ENCODE measurements at regions not wholly inside any gene's neighbourhood (a gene's known extent, or its start where the extent isn't known, plus 50 kb on each side); places are given as distances from the start of the nearest gene placed in this dataset.

DNA sequence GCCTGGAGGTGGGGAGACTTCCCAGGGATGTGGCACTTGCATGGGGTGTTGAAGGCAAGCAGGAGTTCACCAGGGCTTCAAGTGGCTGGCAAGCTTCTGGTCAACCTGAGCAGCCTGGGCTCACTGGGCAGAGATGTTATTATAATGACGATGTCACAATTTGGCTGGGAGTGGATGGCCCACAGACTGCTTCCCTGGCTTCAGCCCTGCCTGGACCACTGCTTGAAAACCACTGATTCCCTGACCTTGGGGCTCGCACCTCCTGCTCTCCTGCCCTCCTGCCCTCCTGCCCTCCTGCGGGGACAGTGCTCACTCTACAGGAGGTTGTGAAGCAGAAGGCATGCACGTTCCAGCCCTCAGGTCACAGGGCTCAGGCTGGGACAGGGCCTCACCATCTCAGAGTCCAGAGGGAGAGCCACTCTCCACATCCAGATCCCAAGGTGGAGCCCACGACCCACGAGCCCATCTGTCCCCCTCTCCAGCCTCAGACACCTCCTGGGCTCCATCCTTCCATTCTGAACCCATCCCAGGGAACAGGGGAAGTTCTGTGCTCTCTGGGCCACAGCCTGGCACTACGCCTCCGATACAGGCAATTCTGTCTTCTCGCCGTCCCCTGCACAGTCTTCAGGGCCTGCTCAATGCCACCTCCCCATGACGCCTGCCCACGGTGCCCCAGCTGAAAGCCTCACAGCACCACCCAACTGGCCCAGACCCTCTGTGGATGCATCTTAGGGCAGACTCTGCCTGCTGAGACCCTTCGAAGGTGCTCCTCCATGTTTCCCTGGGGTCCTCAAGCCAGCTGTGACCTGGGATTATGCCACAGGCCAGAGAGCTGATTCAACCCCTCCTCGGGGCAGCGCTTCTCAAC lies 241.6 kb upstream of the RAB6C start:
- no peak for DNase-seq (ENCODE audit: low read depth)

GRCh38 chr2:129738799-129739198 lies 240.7 kb upstream of the RAB6C start:
- no peak for DNase-seq (ENCODE audit: low read depth)

DNA sequence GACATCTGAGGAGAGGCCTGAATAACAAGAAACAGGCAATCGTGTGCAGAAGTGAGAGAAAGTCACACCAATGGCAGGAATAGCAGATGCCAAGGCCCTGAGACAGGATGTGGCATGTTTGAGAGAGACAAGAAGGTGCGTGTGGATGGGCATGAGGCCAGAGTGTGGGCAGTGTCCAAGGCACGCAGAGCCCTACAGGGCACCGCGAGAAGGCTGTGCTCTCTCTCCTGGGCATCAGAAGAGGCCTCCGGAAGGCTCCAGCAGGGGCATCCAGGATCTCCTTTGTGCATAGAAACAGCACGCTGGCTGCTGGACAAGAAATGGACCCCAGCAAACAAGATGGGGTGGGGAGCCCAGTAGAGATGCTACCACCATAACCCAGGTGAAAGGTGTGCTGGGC lies 239.0 kb upstream of the RAB6C start:
- DNase-seq (ENCODE audit: low read depth): no peak

GRCh38 chr2:129741165-129741564 lies 238.3 kb upstream of the RAB6C start:
- DNase-seq (ENCODE audit: low read depth): no peak

- no peak for DNase-seq (ENCODE audit: low read depth)
Observed at GRCh38 chr2:129741623-129742022, 237.8 kb upstream of the RAB6C start.

- no peak for DNase-seq (ENCODE audit: low read depth)
Observed at GRCh38 chr2:129742415-129743180, 236.9 kb upstream of the RAB6C start.

DNA sequence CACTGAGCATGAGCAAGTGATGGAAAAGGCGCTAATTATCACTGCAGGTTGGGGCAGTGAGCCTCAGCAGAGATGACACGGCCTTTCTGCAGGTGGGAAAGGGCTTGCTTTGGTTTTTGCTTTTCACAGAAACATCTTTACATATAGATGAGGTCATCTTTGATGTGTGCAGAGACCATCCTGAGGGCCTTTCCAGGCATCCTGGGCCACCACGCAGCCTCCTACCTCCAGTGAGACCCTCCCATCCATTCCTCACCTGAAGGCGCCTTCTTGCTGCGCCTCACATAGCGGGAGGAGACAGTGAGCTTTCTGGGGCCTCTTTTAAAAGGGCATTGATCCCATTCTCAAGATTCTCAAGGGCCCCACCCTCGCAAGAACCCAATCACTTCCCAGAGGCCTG lies 235.3 kb upstream of the RAB6C start:
- no peak for DNase-seq (ENCODE audit: low read depth)

DNA sequence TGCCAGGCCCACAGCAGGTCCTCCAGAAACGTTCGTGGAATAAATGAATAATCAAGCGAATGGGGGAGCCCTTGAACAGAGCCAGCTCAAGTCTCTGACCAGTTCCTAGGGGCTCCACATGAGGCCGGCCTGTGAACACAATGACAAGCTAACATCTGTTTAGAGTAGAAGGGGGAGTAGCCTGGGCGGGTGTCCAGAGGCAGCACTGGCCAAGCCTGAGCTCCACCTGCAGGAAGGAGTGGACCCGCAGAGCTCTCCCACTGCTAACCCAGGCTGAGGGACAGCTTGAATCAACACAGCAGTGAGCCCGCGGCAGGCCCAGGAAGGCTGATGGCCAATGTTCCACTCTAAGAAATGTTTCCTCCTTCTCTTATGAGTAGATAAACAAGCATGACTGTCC lies 234.8 kb upstream of the RAB6C start:
- no peak for DNase-seq (ENCODE audit: low read depth)

DNA sequence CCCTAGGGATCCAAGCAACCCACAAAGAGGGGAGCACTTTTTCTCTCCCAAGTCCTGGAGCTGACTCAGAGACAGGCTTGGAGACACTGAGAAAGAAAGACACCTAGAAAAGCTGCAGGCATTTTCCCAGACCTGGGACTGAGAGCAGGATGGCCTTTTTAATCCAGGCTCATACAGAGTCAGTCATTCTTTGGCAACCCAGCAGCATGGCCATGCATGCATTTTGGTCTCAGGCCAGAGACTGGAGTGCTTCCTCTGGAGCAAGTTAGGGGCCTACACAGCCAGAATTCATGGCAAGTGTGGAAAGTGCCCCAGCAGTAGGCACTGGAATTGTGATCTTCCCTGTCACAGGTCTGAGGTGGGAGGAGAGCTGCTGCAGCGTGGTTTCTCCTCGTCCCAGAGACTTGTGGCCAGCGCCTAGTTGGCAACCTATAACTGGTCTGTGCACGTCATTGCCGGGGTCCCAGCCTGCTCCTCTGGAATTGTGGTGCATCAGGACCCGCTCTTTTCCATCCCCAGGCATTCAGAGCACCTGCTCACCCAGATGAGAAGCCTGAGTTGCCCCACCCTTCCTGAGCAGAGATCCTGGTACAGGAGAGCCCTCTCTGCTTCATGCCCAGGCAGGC lies 231.9 kb upstream of the RAB6C start:
- DNase-seq (ENCODE audit: low read depth): no peak

- DNase-seq (ENCODE audit: low read depth): no peak
Observed at GRCh38 chr2:129748250-129748649, 231.2 kb upstream of the RAB6C start.

GRCh38 chr2:129748653-129749052 lies 230.8 kb upstream of the RAB6C start:
- no peak for DNase-seq (ENCODE audit: low read depth)

DNA sequence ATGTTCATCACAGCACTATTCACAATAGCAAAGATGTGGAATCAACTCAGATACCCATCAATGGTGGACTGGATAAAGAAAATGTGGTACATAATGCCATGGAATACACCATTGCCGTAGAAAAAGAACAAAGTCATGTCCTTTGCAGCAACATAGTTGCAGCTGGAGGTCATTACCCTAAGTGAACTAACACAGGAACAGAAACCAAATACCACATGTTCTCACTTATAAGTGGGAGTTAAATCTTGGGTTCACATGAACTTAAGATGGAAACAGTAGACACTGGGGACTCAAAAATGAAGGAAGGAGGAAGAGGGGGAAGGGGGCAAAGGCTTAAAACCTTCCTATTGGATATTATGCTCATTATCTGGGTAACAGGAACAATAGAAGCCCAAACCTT lies 228.1 kb upstream of the RAB6C start:
- no peak for DNase-seq (ENCODE audit: low read depth)

DNA sequence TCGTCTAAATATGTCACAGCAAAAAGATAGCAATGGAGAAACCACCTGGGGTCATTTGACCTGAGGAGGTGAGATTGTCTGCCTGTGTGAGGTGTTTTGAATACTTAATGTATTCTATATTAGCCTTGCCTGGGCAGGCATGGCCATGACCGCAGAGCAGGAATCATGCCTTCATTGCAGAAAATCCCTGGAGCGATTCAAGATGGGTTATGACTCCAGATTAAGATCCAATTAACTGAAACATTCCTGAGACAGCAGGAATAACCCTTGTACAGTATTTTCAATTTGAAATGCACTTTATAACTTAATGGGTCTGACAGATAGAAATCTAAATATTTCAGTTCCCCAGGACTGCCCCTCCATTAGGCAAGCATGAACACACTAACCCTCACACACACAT lies 227.3 kb upstream of the RAB6C start:
- no peak for DNase-seq (ENCODE audit: low read depth)

DNA sequence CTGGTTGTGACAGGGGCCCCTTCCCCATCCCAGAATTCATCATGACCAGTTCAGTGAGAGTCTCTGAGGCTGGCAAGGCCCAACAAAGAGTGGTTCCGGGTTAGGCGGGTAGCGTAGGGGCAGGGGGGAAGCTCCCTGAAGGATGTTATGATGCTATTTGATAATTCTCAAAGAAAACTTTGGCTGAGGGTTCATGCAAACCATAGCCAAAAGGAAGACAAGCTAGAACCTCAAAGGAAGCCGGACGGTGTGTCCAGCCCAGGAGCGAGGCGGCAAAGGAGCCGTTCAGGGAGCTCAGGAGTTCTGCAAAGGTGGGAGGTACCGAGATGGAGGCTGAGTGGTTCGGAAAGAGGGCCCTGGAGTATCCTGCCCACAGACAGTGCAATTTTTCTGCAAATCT lies 226.8 kb upstream of the RAB6C start:
- DNase-seq (ENCODE audit: low read depth): no peak

GRCh38 chr2:129753261-129753660 lies 226.2 kb upstream of the RAB6C start:
- DNase-seq (ENCODE audit: low read depth): no peak

- no peak for DNase-seq (ENCODE audit: low read depth)
Observed at GRCh38 chr2:129754421-129754820, 225.0 kb upstream of the RAB6C start.

DNA sequence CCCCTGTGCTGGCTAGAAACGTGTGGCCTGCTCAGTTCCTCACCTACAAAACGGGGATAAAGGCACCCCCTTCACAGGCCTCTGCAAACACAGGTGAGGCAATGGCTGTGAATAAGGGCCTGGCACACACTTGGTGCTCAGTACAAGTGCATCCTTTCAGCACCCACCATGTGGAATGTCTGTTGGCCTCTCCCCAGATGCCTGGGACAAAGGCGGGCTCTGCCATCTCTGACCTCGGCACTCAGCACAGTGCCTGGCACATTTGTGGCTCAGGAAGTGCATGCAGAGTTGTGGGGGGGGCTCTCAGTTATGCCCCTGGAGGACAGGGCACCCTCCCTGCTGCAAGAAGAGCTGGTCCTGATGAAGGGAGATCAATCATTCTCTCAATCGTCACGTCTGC lies 224.6 kb upstream of the RAB6C start:
- DNase-seq (ENCODE audit: low read depth): no peak

DNA sequence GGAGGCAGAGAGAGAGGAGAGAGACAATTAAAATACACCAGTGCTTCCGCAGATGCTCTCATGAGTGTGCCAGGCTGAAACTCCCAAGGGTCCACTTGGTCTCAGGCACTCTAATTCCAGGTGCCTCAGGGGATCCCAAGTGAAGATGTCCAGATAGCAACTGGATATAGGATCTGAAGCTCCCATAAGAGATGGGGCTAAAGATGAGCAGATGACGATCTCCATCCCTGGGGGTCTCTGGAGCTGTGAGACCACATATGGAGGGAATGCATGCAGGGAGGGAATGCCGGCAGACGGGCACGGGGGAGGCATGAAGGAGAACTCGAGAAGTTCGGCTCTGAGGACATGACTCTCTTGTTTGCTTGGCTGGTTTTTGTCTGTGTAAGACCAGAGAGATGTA lies 223.7 kb upstream of the RAB6C start:
- DNase-seq (ENCODE audit: low read depth): no peak

- DNase-seq (ENCODE audit: low read depth): no peak
Observed at GRCh38 chr2:129756276-129756675, 223.2 kb upstream of the RAB6C start.

DNA sequence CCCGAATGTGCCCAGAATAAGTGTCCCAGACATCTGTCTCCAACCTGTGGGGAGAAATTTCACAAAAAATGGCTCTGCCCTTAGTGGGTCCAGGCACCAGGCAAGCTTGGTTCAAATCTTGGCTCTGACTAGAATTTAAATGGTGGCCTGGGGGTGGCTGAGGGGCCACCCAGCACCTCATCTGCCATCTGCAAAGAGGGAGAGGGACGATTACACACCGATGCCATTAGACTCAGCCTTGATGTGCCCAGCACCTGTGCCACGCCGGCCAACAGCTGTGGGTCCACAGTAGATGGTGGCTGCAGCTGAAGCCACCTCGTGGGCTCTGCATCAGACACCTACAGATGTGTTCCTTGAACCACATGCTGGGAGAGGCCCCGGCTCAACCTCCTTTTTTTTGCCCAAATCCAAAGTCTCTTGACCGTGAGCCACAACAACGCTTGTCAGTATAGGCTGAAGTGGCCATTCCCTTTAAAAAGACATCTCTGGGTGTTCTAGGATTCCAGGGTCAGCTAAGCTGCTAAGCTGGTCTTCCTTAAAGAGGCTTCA lies 222.0 kb upstream of the RAB6C start:
- no peak for DNase-seq (ENCODE audit: low read depth)

DNA sequence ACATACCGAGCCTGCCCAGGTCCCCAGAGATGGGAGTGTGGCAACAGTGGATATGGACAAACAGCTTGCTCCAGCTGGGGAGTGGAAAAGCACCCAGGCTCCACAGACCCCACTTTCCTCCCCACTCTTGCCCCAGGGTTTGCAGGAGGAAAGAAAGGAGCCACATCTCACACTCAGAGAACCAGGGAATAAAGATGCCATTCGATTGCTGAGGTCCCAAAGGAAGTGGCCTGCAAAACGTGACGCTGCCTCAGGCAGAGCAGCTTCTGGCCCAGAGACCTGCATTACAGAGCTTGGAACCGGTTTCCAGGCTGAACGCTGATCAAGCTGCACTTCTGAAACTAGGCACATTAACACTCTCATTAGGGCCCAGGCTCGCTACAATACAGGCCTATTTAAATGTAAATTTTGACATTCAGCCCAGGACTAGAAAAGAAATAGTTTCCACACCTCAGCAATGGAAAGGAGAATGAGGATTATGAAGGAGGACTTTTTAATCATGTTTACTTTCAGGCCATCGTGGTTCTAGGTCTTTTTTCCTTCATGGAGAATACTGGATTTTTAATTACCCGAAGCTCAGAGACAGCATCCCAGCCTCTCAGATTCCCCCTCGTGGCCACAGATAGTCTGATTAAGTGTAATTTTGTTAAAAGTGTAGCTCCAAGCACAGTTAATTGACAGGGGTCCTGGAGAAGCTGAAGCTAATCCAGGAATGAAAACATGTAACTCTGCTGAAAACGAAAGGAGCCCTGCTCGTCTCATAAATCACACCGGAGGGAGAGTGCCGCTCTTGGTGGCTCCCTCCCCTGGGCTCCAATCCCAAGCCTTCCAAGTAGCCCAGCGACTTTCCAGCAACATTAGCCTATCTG lies 221.3 kb upstream of the RAB6C start:
- no peak for DNase-seq (ENCODE audit: low read depth)
